Pancreas (tissue), 10 donors: ENCODE measurements at regions not wholly inside any gene's neighbourhood (a gene's known extent, or its start where the extent isn't known, plus 50 kb on each side); places are given as distances from the start of the nearest gene placed in this dataset.
A peak's percentile ranks its signal among the peaks of the same experiment; 100 is the strongest.

ENCODE experiments used
- ATAC-seq, 4 donors: fragments of 200-7000 bp; cut with Tn5 transposase; one replicate each; pipeline versions ENCODE4 v1.8.0 to v1.9.1; 2020; ENCODE audit warnings: mild to moderate bottlenecking in 4 of 4, moderate library complexity in 4 of 4
- DNase-seq, 6 donors: peaks; one replicate each; pipeline ENCODE4 v3.0.0-alpha.2; 2020
- FAIRE-seq: peaks from 2 replicates; lab custom pipeline; 2012; peaks lifted over from hg19 to GRCh38; lab: Jason Lieb, UNC
- H3K27ac ChIP-seq, 4 donors: fragments of 200-600 bp; sonication (generic); 1 replicate in 3 of 4; 2 replicates in 1 of 4; pipeline versions ENCODE4 v1.5.0 to v1.8.0; 2020
- H3K27me3 ChIP-seq, 4 donors: fragments of 200-600 bp; one replicate each; pipeline ENCODE4 v1.8.0; 2021
- H3K36me3 ChIP-seq, 3 donors: fragments of 200-600 bp; sonication (generic) in 1 of 3; one replicate each; pipeline versions ENCODE4 v1.5.0 to v1.8.0; 2020 to 2021
- H3K4me1 ChIP-seq, 3 donors: fragments of 200-600 bp; one replicate each; pipeline ENCODE4 v1.8.0; 2021
- H3K4me3 ChIP-seq, 4 donors: fragments of 200-600 bp; sonication (generic) in 2 of 4; one replicate each; pipeline versions ENCODE4 v1.5.0 to v1.8.0; 2020 to 2021
- H3K9me3 ChIP-seq, 4 donors: fragments of 200-600 bp; one replicate each; pipeline ENCODE4 v1.8.0; 2021
- WGBS, 2 donors: extraction: QIAGEN DNeasy Blood & Tissue Kit; methylation state at CpG; one replicate each; pipeline ENCODE4 v1.1.7; 2013; 5-methylcytosine and 5-hydroxymethylcytosine counted together
- intact Hi-C, 3 donors: fragments of 100-400 bp; cut with DNase I; formaldehyde crosslinking; loops; one replicate each; pipeline versions ENCODE4 v1.11.1 to v1.14.2; 2022
- TF ChIP-seq, protein P1 (sequence below), 4 donors: fragments of 200-600 bp; sonication (generic) in 3 of 4; IDR thresholded peaks; one replicate each; pipeline versions ENCODE4 v1.5.0 to v1.8.0; 2021; ENCODE audit warnings: antibody characterized with exemption in 4 of 4
- donor health status: healthy with polysubstance abuse.
- donor health status: DM: no; HTN: no; CAD: no; lungs with moderate emphysema.
- donor health status: DM: no; HTN: no; CAD: no.
- donor health status: control.
- donor health status: control.
- donor health status: Bipolar disorder and iron deficiency.
- donor health status: DM: yes; HTN: yes; CAD: no.
- donor health status: DM: no; HTN: no; CAD: no.
- donor health status: DM: no; HTN: no; CAD: no.
- donor health status: DM: yes; HTN: yes; CAD: no.

- 75 to 76% methylated on average over 12 of the region's 12 CpGs for WGBS, 2 donors
- no peak overlapping the region for H3K27ac ChIP-seq
- no peaks in the 10 kb centered on the region for H3K27me3 ChIP-seq
- TF ChIP-seq, protein P1, sequence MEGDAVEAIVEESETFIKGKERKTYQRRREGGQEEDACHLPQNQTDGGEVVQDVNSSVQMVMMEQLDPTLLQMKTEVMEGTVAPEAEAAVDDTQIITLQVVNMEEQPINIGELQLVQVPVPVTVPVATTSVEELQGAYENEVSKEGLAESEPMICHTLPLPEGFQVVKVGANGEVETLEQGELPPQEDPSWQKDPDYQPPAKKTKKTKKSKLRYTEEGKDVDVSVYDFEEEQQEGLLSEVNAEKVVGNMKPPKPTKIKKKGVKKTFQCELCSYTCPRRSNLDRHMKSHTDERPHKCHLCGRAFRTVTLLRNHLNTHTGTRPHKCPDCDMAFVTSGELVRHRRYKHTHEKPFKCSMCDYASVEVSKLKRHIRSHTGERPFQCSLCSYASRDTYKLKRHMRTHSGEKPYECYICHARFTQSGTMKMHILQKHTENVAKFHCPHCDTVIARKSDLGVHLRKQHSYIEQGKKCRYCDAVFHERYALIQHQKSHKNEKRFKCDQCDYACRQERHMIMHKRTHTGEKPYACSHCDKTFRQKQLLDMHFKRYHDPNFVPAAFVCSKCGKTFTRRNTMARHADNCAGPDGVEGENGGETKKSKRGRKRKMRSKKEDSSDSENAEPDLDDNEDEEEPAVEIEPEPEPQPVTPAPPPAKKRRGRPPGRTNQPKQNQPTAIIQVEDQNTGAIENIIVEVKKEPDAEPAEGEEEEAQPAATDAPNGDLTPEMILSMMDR (IDR thresholded peaks at IDR 0.05): no peak
- DNase-seq: no peak
- no peak for ATAC-seq
- intact Hi-C loops: no loop called here
- H3K9me3 ChIP-seq: no peaks in the 10 kb centered on the region
- FAIRE-seq: no peak
- no peak overlapping the region for H3K4me3 ChIP-seq
- no peaks in the 10 kb centered on the region for H3K36me3 ChIP-seq
- peaks cover 0 to 6% (median 0%) of the 10 kb centered on the region in 3 donors for H3K4me1 ChIP-seq
These were observed 83.7 kb downstream of the EN1 start for GRCh38 chr2:118763797-118764196.

DNA sequence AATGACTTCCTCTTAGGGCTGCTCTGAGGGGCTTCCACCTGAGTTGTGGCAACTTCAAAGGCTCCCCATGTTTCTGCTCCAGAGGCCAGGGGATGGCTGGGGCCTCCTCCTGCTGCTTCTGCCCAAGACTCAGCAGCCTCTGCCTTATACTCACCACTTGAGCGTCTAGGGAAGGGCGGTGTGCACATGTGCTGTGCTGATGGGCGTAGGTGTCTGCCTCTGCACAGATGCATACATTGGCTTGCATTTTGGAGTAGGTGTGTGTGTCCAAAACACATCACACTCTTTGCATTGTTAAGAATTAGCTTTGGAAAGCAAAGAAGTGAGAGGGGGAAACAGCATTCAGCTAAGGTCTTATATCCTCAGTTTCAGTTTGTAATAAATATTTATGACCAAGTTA is 85.2 kb downstream of the EN1 start:
- Histone ChIP-seq H3K36me3 (no peaks in the 10 kb centered on the region), H3K4me3 (no peak overlapping the region), H3K4me1 (no peaks in the 10 kb centered on the region), H3K9me3 (no peaks in the 10 kb centered on the region), H3K27ac (no peak overlapping the region), H3K27me3 (no peaks in the 10 kb centered on the region)
- 92 to 94% methylated on average over 3 of the region's 3 CpGs for WGBS, 2 donors
- intact Hi-C loops: no loop called here
- no peak for DNase-seq
- ATAC-seq: no peak
- TF ChIP-seq, protein P1 (IDR thresholded peaks at IDR 0.05): no peak
- no peak for FAIRE-seq

DNA sequence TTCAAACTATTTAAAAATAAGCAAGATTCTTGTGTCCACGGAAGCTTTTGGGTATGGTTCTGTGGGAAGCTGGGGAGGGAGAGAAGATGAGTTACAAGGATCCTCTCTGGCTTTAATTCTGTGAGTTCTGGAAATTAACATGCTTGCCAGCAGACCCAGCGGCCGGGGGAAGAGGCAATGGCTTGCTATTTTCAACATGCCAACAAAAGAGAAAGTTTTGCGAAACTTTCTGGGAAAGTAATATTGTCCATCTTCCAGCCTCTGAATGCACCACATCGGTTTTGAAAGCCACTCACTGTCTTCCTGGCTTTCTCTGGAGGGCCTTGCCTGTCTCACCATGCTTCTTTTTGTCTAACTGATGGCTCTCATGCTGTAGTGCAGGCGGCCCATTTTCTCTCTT is 85.7 kb downstream of the EN1 start:
- Histone ChIP-seq H3K4me1 (no peaks in the 10 kb centered on the region), H3K9me3 (no peaks in the 10 kb centered on the region), H3K27ac (no peak overlapping the region), H3K27me3 (no peaks in the 10 kb centered on the region), H3K36me3 (no peaks in the 10 kb centered on the region), H3K4me3 (no peak overlapping the region)
- 83 to 85% methylated on average over 6 of the region's 6 CpGs for WGBS, 2 donors
- ATAC-seq: no peak
- TF ChIP-seq, protein P1 (IDR thresholded peaks at IDR 0.05): no peak
- FAIRE-seq: no peak
- intact Hi-C loops: no loop called here
- no peak for DNase-seq

DNA sequence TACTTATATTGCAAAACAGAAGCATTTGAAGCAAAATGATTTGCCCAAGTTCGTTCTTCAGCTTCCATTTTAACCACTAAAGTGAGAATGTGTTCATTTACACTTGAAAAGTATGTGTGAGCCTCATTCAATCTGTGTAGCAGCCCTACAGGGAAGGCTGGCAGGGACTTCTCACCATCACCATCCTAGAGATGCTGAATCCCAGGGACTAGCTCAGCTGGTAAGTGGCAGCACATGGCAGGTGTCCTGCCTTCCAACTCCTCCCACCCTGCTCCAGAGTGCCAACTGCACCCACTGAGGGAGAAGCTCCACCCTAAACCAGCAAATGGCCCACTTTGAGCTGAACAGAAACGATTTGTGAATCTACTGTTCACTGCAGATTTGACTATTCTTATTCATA is 91.5 kb downstream of the EN1 start:
- H3K36me3 ChIP-seq: no peaks in the 10 kb centered on the region
- WGBS, 2 donors: 53 to 56% methylated on average over 2 of the region's 2 CpGs
- TF ChIP-seq, protein P1 (IDR thresholded peaks at IDR 0.05): no peak
- DNase-seq (no peak), FAIRE-seq (no peak), ATAC-seq (no peak)
- intact Hi-C loops: no loop called here
- H3K27ac ChIP-seq: peak overlapping the region in 1 of 4 donors; percentile 13
- H3K9me3 ChIP-seq: no peaks in the 10 kb centered on the region
- no peak overlapping the region for H3K4me3 ChIP-seq
- H3K4me1 ChIP-seq: peaks cover 0 to 3% (median 0%) of the 10 kb centered on the region in 3 donors
- no peaks in the 10 kb centered on the region for H3K27me3 ChIP-seq

DNA sequence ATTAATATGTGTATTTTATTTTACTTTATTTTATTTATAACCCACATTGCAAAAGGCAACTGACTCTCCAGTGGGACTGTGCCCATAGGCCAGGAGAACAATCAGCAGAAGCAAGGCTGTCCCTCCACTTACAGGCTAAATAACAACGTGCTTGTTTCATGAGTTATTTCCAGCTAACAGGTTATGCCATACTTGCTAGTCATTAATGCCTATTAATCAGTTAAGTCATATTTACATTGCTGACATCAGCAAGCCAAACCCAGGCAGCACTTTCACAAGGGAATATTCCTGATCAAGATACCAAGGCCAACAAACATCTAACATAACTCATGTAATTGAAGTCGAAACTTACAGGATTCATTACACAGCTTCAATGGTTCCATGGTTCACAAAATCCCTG is 92.1 kb downstream of the EN1 start:
- Histone ChIP-seq H3K9me3 (no peaks in the 10 kb centered on the region), H3K4me1 (peaks cover 0 to 3% (median 0%) of the 10 kb centered on the region in 3 donors), H3K36me3 (no peaks in the 10 kb centered on the region), H3K27ac (peak overlapping the region in 1 of 4 donors; percentile 13), H3K4me3 (no peak overlapping the region), H3K27me3 (no peaks in the 10 kb centered on the region)
- DNase-seq (no peak), ATAC-seq (peak in 3 of 4 donors; percentile 53 to 75 (median 60)), FAIRE-seq (no peak)
- intact Hi-C loops: no loop called here
- TF ChIP-seq, protein P1 (IDR thresholded peaks at IDR 0.05): no peak
- 23 to 27% methylated on average over 2 of the region's 2 CpGs for WGBS, 2 donors
